ENCODE measurements at regions not wholly inside any gene's neighbourhood (a gene's known extent, or its start where the extent isn't known, plus 50 kb on each side); places are given as distances from the start of the nearest gene placed in this dataset.

- DNase-seq (ENCODE audit: low read depth in 2 of 2), result no peak
Observed at GRCh38 chr6:19736066-19736465, 101.1 kb upstream of the ID4 start.

- DNase-seq (ENCODE audit: low read depth in 2 of 2), result no peak
Observed at GRCh38 chr6:19738010-19738409, 99.2 kb upstream of the ID4 start.

- DNase-seq (ENCODE audit: low read depth in 2 of 2), result no peak
Observed at GRCh38 chr6:19749722-19750121, 87.4 kb upstream of the ID4 start.

GRCh38 chr6:19752746-19753145 lies 84.4 kb upstream of the ID4 start:
- DNase-seq (ENCODE audit: low read depth in 2 of 2), result no peak

- no peak for DNase-seq (ENCODE audit: low read depth in 2 of 2)
Observed at GRCh38 chr6:19753826-19754225, 83.3 kb upstream of the ID4 start.

- no peak for DNase-seq (ENCODE audit: low read depth in 2 of 2)
Observed at GRCh38 chr6:19754686-19755085, 82.5 kb upstream of the ID4 start.

- DNase-seq (ENCODE audit: low read depth in 2 of 2), result no peak
Observed at GRCh38 chr6:19755181-19755580, 82.0 kb upstream of the ID4 start.

- DNase-seq (ENCODE audit: low read depth in 2 of 2), result no peak
Observed at GRCh38 chr6:19757036-19757435, 80.1 kb upstream of the ID4 start.

- no peak for DNase-seq (ENCODE audit: low read depth in 2 of 2)
Observed at GRCh38 chr6:19759117-19759880, 77.9 kb upstream of the ID4 start.

- DNase-seq (ENCODE audit: low read depth in 2 of 2), result no peak
Observed at GRCh38 chr6:19761121-19761520, 76.0 kb upstream of the ID4 start.

- DNase-seq (ENCODE audit: low read depth in 2 of 2), result no peak
Observed at GRCh38 chr6:19771753-19772336, 65.3 kb upstream of the ID4 start.

- no peak for DNase-seq (ENCODE audit: low read depth in 2 of 2)
Observed at GRCh38 chr6:19772891-19773290, 64.3 kb upstream of the ID4 start.

- DNase-seq (ENCODE audit: low read depth in 2 of 2), result no peak
Observed at GRCh38 chr6:19781269-19781668, 55.9 kb upstream of the ID4 start.

- no peak for DNase-seq (ENCODE audit: low read depth in 2 of 2)
Observed at GRCh38 chr6:19782588-19782987, 54.6 kb upstream of the ID4 start.

Data from stimulated activated CD8-positive, alpha-beta memory T cell treated with anti-CD3 and anti-CD28 coated beads, Interleukin-7, amount 100 ng/mL, for 4 hours (primary cell).